Keratinocyte (primary cell): ENCODE measurements at regions not wholly inside any gene's neighbourhood (a gene's known extent, or its start where the extent isn't known, plus 50 kb on each side); places are given as distances from the start of the nearest gene placed in this dataset.

Source experiments
- DNase-seq: peaks from one replicate; pipeline ENCODE4 v3.0.0-alpha.2; 2011; ENCODE audit warnings: low read depth, missing footprints, low spot score
- FAIRE-seq: peaks from 2 replicates; lab custom pipeline; 2011; peaks lifted over from hg19 to GRCh38; lab: Jason Lieb, UNC
- H2AFZ ChIP-seq: 2 replicates; pipeline ENCODE4 v1.6.0; 2012; ENCODE audit warnings: low read length, control low read depth, inconsistent platforms; ENCODE audit not compliant: control insufficient read depth
- H3K27ac ChIP-seq: 2 replicates; pipeline ENCODE4 v1.5.1; 2011; ENCODE audit warnings: low read length; ENCODE audit not compliant: control insufficient read depth, insufficient read depth
- H3K27me3 ChIP-seq: 3 replicates; pipeline ENCODE4 v1.6.0; 2011; ENCODE audit warnings: low read length; ENCODE audit not compliant: control insufficient read depth, insufficient read depth; ENCODE audit errors: extremely low read depth
- H3K36me3 ChIP-seq, 2 experiments: 2 replicates in 1 of 2; 3 replicates in 1 of 2; pipeline ENCODE4 v1.5.1; 2011; ENCODE audit warnings: low read length in 2 of 2, mild to moderate bottlenecking in 1 of 2; ENCODE audit not compliant: control insufficient read depth in 2 of 2, insufficient read depth in 2 of 2; ENCODE audit errors: extremely low read depth in 1 of 2
- H3K4me1 ChIP-seq: 3 replicates; pipeline ENCODE4 v1.5.1; 2011; ENCODE audit warnings: low read length; ENCODE audit not compliant: control insufficient read depth, insufficient read depth; ENCODE audit errors: extremely low read depth
- H3K4me2 ChIP-seq: 3 replicates; pipeline ENCODE4 v1.6.0; 2011; ENCODE audit warnings: low read depth, low read length; ENCODE audit not compliant: control insufficient read depth, insufficient read depth; ENCODE audit errors: extremely low read depth
- H3K4me3 ChIP-seq, 3 experiments: fragments of 200-600 bp in 1 of 3; sonication (generic) in 1 of 3; 2 replicates in 2 of 3; 3 replicates in 1 of 3; pipeline ENCODE4 v1.5.1; 2011 to 2016; ENCODE audit warnings: low read length in 3 of 3, mild to moderate bottlenecking in 3 of 3, control low read depth in 2 of 3, inconsistent platforms in 1 of 3, low read depth in 1 of 3, mixed read lengths in 1 of 3, mixed run types in 1 of 3, moderate library complexity in 1 of 3; ENCODE audit not compliant: control insufficient read depth in 2 of 3, insufficient read depth in 2 of 3; ENCODE audit errors: extremely low read depth in 1 of 3
- H3K79me2 ChIP-seq: 2 replicates; pipeline ENCODE4 v1.6.0; 2012; ENCODE audit warnings: low read length; ENCODE audit not compliant: control insufficient read depth, insufficient read depth
- H3K9ac ChIP-seq: 3 replicates; pipeline ENCODE4 v1.6.0; 2011; ENCODE audit warnings: low read length; ENCODE audit not compliant: control insufficient read depth, insufficient read depth; ENCODE audit errors: extremely low read depth
- H3K9me1 ChIP-seq: 3 replicates; pipeline ENCODE4 v1.6.0; 2011; ENCODE audit warnings: low read length; ENCODE audit not compliant: control insufficient read depth, insufficient read depth; ENCODE audit errors: extremely low read depth
- H3K9me3 ChIP-seq: 2 replicates; pipeline ENCODE4 v1.5.1; 2012; ENCODE audit warnings: low read depth, low read length; ENCODE audit not compliant: control insufficient read depth
- H4K20me1 ChIP-seq: 3 replicates; pipeline ENCODE4 v1.6.0; 2011; ENCODE audit warnings: low read length; ENCODE audit not compliant: control insufficient read depth, insufficient read depth; ENCODE audit errors: extremely low read depth
- EZH2 ChIP-seq: IDR thresholded peaks from one replicate; pipeline ENCODE4 v1.6.1; 2012; ENCODE audit warnings: inconsistent platforms, mild to moderate bottlenecking, low read length, moderate library complexity
- dilution Hi-C: fragments of 300-500 bp; cut with MboI; formaldehyde crosslinking; loops from one replicate; pipeline ENCODE4 v1.7.0; 2020; ENCODE audit warnings: low sequenced_read_pairs; ENCODE audit not compliant: extremely low pct_ligation_motif_present
- TF ChIP-seq, protein P1 (sequence below), 3 experiments: IDR thresholded peaks in 1 of 3; conservative IDR thresholded peaks in 1 of 3; optimal IDR thresholded peaks in 1 of 3; 2 replicates in 2 of 3; 3 replicates in 1 of 3; pipeline versions ENCODE3 to v1.5.1; 2011; ENCODE audit warnings: low read length in 3 of 3, mild to moderate bottlenecking in 3 of 3, moderate library complexity in 2 of 3, control low read depth in 1 of 3, inconsistent platforms in 1 of 3; ENCODE audit not compliant: insufficient read depth in 2 of 3; ENCODE audit errors: extremely low read depth in 1 of 3

DNA sequence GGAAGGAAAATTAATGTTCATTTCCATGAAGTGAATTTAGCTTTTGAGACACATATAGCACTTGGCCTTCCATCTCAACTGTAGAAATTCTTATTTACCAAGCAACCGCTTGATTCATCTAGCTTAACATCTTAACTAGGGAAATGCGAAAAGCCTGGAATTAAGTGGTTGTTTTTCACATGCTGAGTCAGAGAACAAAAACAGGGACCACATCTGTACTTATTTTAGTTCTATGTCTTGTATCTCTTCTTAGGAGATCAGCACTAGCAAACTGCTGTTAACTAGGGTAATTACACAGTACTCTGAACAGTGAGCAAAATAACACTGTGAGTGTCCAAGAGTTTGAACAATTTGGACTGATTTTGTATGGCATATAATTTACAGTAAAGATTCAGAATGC is 590.9 kb upstream of the NRSN1 start:
- H3K9ac ChIP-seq: no peak overlapping the region
- no peaks in the 10 kb centered on the region for H3K79me2 ChIP-seq
- dilution Hi-C loops: no loop called here
- no peak overlapping the region for H3K4me2 ChIP-seq
- no peak for DNase-seq
- no peak for FAIRE-seq
- H3K9me3 ChIP-seq: no peaks in the 10 kb centered on the region
- TF ChIP-seq, protein P1, sequence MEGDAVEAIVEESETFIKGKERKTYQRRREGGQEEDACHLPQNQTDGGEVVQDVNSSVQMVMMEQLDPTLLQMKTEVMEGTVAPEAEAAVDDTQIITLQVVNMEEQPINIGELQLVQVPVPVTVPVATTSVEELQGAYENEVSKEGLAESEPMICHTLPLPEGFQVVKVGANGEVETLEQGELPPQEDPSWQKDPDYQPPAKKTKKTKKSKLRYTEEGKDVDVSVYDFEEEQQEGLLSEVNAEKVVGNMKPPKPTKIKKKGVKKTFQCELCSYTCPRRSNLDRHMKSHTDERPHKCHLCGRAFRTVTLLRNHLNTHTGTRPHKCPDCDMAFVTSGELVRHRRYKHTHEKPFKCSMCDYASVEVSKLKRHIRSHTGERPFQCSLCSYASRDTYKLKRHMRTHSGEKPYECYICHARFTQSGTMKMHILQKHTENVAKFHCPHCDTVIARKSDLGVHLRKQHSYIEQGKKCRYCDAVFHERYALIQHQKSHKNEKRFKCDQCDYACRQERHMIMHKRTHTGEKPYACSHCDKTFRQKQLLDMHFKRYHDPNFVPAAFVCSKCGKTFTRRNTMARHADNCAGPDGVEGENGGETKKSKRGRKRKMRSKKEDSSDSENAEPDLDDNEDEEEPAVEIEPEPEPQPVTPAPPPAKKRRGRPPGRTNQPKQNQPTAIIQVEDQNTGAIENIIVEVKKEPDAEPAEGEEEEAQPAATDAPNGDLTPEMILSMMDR (optimal IDR thresholded peaks at IDR 0.05 in 1 of 3, IDR thresholded peaks at IDR 0.05 in 1 of 3, conservative IDR thresholded peaks at IDR 0.05 in 1 of 3; ENCODE audit: extremely low read depth in 1 of 3, insufficient read depth in 2 of 3, low read length in 3 of 3): no peak
- no peak for TF ChIP-seq EZH2
- no peak overlapping the region for H3K4me3 ChIP-seq
- no peak overlapping the region for H3K27ac ChIP-seq
- no peaks in the 10 kb centered on the region for H3K27me3 ChIP-seq
- no peaks in the 10 kb centered on the region for H3K36me3 ChIP-seq
- no peaks in the 10 kb centered on the region for H3K4me1 ChIP-seq
- H4K20me1 ChIP-seq: no peaks in the 10 kb centered on the region
- H2AFZ ChIP-seq: no peak overlapping the region
- no peaks in the 10 kb centered on the region for H3K9me1 ChIP-seq

GRCh38 chr6:23537828-23538227 is 588.2 kb upstream of the NRSN1 start:
- Histone ChIP-seq H3K27me3 (no peaks in the 10 kb centered on the region), H4K20me1 (no peaks in the 10 kb centered on the region), H3K4me3 (no peak overlapping the region), H3K4me1 (no peaks in the 10 kb centered on the region), H3K27ac (no peak overlapping the region), H3K9ac (no peak overlapping the region), H3K9me3 (no peaks in the 10 kb centered on the region), H3K4me2 (no peak overlapping the region), H3K79me2 (no peaks in the 10 kb centered on the region), H3K9me1 (no peaks in the 10 kb centered on the region), H2AFZ (no peak overlapping the region), H3K36me3 (no peaks in the 10 kb centered on the region)
- no peak for TF ChIP-seq EZH2
- TF ChIP-seq, protein P1 (optimal IDR thresholded peaks at IDR 0.05 in 1 of 3, IDR thresholded peaks at IDR 0.05 in 1 of 3, conservative IDR thresholded peaks at IDR 0.05 in 1 of 3; ENCODE audit: extremely low read depth in 1 of 3, insufficient read depth in 2 of 3, low read length in 3 of 3): no peak
- no peak for FAIRE-seq
- DNase-seq: no peak
- dilution Hi-C loops: no loop called here
